Transverse colon (tissue), 4 donors: ENCODE measurements at regions not wholly inside any gene's neighbourhood (a gene's known extent, or its start where the extent isn't known, plus 50 kb on each side); places are given as distances from the start of the nearest gene placed in this dataset.

Experiments used
- DNase-seq: peaks from one replicate; pipeline ENCODE4 v3.0.0-alpha.2; 2019
- H3K27ac ChIP-seq, 4 donors: fragments of 200-600 bp; sonication (generic); 2 replicates each; pipeline ENCODE4 v1.5.1; 2016 to 2018; ENCODE audit warnings: inconsistent platforms in 4 of 4
- H3K27me3 ChIP-seq: fragments of 200-600 bp; sonication (generic); 2 replicates; pipeline ENCODE4 v1.5.1; 2017; ENCODE audit warnings: inconsistent platforms
- H3K36me3 ChIP-seq, 4 donors: fragments of 200-600 bp; sonication (generic); 2 replicates each; pipeline ENCODE4 v1.5.1; 2017 to 2019; ENCODE audit warnings: inconsistent platforms in 4 of 4
- H3K4me1 ChIP-seq, 4 donors: fragments of 200-600 bp; sonication (generic); 2 replicates each; pipeline ENCODE4 v1.5.1; 2017 to 2020; ENCODE audit warnings: inconsistent platforms in 4 of 4
- H3K4me3 ChIP-seq, 4 donors: fragments of 200-600 bp; sonication (generic); 1 replicate in 1 of 4; 2 replicates in 3 of 4; pipeline versions ENCODE4 v1.5.1 to v1.6.1; 2017 to 2019; ENCODE audit warnings: inconsistent platforms in 4 of 4
- H3K9me3 ChIP-seq, 2 donors: fragments of 200-600 bp; sonication (generic); 2 replicates each; pipeline ENCODE4 v1.5.1; 2017 to 2019; ENCODE audit warnings: inconsistent platforms in 2 of 2
- EP300 ChIP-seq: sonication (generic); formaldehyde crosslinking; IDR thresholded peaks from one replicate; pipeline ENCODE4 v1.6.1; 2017; ENCODE audit warnings: antibody characterized with exemption, low read depth
- POLR2A ChIP-seq: fragments of 450-650 bp; IDR thresholded peaks from one replicate; pipeline ENCODE4 v1.6.1; 2016; ENCODE audit warnings: antibody characterized with exemption, mild to moderate bottlenecking, moderate library complexity
- POLR2AphosphoS5 ChIP-seq, 3 donors: sonication (generic); formaldehyde crosslinking; IDR thresholded peaks; one replicate each; pipeline ENCODE4 v1.6.1; 2016; ENCODE audit warnings: antibody characterized with exemption in 3 of 3
- WGBS, 2 donors: methylation state at CpG; one replicate each; pipeline ENCODE4 v1.1.5; 2018; ENCODE audit warnings: low coverage in 1 of 2; 5-methylcytosine and 5-hydroxymethylcytosine counted together
- in situ Hi-C, 4 donors: fragments of 200-750 bp; cut with MboI; loops; one replicate each; pipeline versions ENCODE4 v1.15.0 to v1.15.1; 2017; ENCODE audit warnings: low sequenced_read_pairs in 3 of 4, low pct_ligation_motif_present in 1 of 4, low pct_unique_long_range_greater_than_20kb in 1 of 4
- intact Hi-C: fragments of 100-400 bp; cut with DNase I; formaldehyde crosslinking; loops from one replicate; pipeline ENCODE4 v1.15.1; 2023; ENCODE audit warnings: low total_unique reads
- TF ChIP-seq, protein P1 (sequence below), 5 experiments: fragments of 200-600 bp in 3 of 5; fragments of 450-650 bp in 2 of 5; sonication (generic) in 3 of 5; IDR thresholded peaks; 1 replicate in 2 of 5; 2 replicates in 3 of 5; pipeline ENCODE4 v1.5.1; 2016 to 2017; ENCODE audit warnings: antibody characterized with exemption in 5 of 5, inconsistent platforms in 3 of 5, mild to moderate bottlenecking in 2 of 5, moderate library complexity in 1 of 5

DNA sequence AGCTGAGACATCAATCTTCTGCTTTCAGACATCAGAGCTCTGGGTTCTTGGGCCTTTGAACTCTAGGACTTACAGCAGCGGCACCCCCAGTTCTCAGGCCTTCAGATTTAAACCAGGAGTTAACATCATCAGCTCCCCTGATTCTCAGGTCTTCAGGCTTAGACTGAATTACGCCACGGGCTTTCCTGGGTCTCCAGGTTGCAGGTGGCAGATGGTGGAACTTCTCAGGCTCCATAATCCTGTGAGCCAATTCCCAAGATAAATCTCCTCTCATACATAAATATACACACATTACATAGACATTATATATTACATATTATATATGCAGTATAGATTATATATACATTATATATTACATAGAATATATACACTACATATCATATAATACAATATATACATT, 408.9 kb upstream of the AUTS2 start:
- TF ChIP-seq EP300 (no peak), POLR2AphosphoS5 (IDR thresholded peaks at IDR 0.05) (no peak), POLR2A (no peak)
- TF ChIP-seq, protein P1, sequence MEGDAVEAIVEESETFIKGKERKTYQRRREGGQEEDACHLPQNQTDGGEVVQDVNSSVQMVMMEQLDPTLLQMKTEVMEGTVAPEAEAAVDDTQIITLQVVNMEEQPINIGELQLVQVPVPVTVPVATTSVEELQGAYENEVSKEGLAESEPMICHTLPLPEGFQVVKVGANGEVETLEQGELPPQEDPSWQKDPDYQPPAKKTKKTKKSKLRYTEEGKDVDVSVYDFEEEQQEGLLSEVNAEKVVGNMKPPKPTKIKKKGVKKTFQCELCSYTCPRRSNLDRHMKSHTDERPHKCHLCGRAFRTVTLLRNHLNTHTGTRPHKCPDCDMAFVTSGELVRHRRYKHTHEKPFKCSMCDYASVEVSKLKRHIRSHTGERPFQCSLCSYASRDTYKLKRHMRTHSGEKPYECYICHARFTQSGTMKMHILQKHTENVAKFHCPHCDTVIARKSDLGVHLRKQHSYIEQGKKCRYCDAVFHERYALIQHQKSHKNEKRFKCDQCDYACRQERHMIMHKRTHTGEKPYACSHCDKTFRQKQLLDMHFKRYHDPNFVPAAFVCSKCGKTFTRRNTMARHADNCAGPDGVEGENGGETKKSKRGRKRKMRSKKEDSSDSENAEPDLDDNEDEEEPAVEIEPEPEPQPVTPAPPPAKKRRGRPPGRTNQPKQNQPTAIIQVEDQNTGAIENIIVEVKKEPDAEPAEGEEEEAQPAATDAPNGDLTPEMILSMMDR (IDR thresholded peaks at IDR 0.05), result no peak

DNA sequence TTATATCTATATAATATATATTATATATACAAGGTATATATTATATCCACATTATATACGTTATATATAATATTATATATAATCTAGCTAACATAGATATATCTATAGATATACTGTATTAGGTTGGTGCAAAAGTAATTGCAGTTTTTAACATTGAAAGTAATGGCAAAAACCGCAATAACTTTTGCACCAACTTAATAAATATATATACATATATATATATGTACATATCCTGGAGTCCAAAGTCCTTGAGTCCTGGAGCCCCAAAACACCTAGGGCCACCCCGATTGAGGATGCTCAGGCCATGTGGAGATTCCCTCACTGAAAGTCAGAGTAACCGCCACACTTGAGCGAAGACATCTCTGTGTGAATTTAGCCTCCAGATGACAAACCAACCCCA, 408.2 kb upstream of the AUTS2 start:
- 88 to 100% methylated on average over 1 to 5 of the region's 5 CpGs for WGBS, 2 donors
- TF ChIP-seq, protein P1 (IDR thresholded peaks at IDR 0.05), result no peak
- TF ChIP-seq EP300 (no peak), POLR2AphosphoS5 (IDR thresholded peaks at IDR 0.05) (no peak), POLR2A (no peak)
- intact Hi-C loops, result no loop called here
- Histone ChIP-seq H3K27ac (no peak overlapping the region), H3K36me3 (no peaks in the 10 kb centered on the region), H3K27me3 (no peaks in the 10 kb centered on the region), H3K4me1 (no peaks in the 10 kb centered on the region), H3K4me3 (no peak overlapping the region), H3K9me3 (no peaks in the 10 kb centered on the region)
- in situ Hi-C loops, result no loop called here
- DNase-seq, result no peak

More for the DNA sequence above, 408.9 kb upstream of the AUTS2 start:
- Histone ChIP-seq H3K36me3 (no peaks in the 10 kb centered on the region), H3K9me3 (no peaks in the 10 kb centered on the region), H3K4me3 (no peak overlapping the region), H3K4me1 (no peaks in the 10 kb centered on the region), H3K27ac (no peak overlapping the region), H3K27me3 (no peaks in the 10 kb centered on the region)
- in situ Hi-C loops (no loop called here), intact Hi-C loops (no loop called here)
- DNase-seq, result no peak
- 94% methylated on average over 3 of the region's 3 CpGs for WGBS, 2 donors

DNA sequence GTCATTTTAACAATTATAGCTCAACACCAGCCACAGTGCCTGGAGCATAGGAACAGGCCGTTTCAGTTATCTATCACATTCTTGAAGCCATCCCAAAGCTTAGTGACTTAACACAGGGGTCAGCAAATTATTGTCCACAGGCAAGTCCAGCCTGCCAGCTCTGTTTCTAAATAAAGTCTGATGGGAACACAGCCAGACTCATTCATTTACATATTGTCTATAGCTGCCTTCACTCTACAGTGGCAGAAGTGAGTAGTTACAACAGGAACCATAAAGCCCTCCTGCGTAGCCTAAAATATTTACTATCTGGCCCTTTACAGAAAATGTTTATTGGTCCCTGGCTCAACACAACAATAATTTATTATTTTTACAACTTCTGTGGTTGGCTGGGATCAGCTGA, 407.5 kb upstream of the AUTS2 start:
- in situ Hi-C loops, result no loop called here
- H3K4me1 ChIP-seq, result no peaks in the 10 kb centered on the region

DNA sequence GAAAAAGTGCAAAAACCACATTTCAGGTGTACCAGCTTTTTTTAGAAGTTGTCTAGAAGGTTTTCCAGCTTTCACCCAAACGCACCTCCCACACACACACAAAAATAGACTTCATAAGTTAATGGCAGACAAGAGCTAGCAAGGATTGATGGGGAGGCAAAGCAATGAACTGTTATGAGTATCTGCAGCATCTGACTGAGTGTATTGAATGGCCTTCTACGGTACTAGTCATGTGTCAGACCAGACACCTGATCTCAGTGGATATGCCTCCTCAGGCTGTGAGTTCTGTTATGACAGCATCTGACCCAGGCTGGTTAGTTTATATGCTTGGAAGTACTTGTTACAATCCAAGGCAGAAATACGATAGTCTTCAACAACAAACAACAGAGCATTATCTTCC, 406.1 kb upstream of the AUTS2 start:
- Histone ChIP-seq H3K9me3 (no peaks in the 10 kb centered on the region), H3K4me3 (no peak overlapping the region), H3K27ac (no peak overlapping the region), H3K27me3 (no peaks in the 10 kb centered on the region), H3K36me3 (no peaks in the 10 kb centered on the region), H3K4me1 (no peaks in the 10 kb centered on the region)
- TF ChIP-seq EP300 (no peak), POLR2A (no peak), POLR2AphosphoS5 (IDR thresholded peaks at IDR 0.05) (no peak)
- TF ChIP-seq, protein P1 (IDR thresholded peaks at IDR 0.05), result no peak
- in situ Hi-C loops (no loop called here), intact Hi-C loops (no loop called here)
- WGBS, 2 donors, result 75 to 76% methylated on average over 2 to 3 of the region's 3 CpGs
- DNase-seq, result no peak

More for the DNA sequence above, 407.5 kb upstream of the AUTS2 start:
- Histone ChIP-seq H3K9me3 (no peaks in the 10 kb centered on the region), H3K27me3 (no peaks in the 10 kb centered on the region), H3K36me3 (no peaks in the 10 kb centered on the region), H3K27ac (no peak overlapping the region), H3K4me3 (no peak overlapping the region)
- TF ChIP-seq, protein P1 (IDR thresholded peaks at IDR 0.05), result no peak
- TF ChIP-seq POLR2A (no peak), EP300 (no peak), POLR2AphosphoS5 (IDR thresholded peaks at IDR 0.05) (no peak)
- intact Hi-C loops, result no loop called here
- WGBS, 2 donors, result 47% methylated on average over 2 of the region's 2 CpGs; no CpG with 5 or more reads in 1 of the 2 donors
- no peak for DNase-seq
